Breast epithelium (tissue), 3 donors: ENCODE measurements at regions not wholly inside any gene's neighbourhood (a gene's known extent, or its start where the extent isn't known, plus 50 kb on each side); places are given as distances from the start of the nearest gene placed in this dataset.

Experiments used
- POLR2A ChIP-seq: fragments of 450-650 bp; IDR thresholded peaks from one replicate; pipeline ENCODE4 v1.6.1; 2016; ENCODE audit warnings: antibody characterized with exemption, mild to moderate bottlenecking, moderate library complexity
- TF ChIP-seq, protein P1 (sequence below), 3 donors: fragments of 450-650 bp; IDR thresholded peaks; one replicate each; pipeline ENCODE4 v1.5.1; 2016 to 2017; ENCODE audit warnings: antibody characterized with exemption in 3 of 3, mild to moderate bottlenecking in 3 of 3, moderate library complexity in 3 of 3

DNA sequence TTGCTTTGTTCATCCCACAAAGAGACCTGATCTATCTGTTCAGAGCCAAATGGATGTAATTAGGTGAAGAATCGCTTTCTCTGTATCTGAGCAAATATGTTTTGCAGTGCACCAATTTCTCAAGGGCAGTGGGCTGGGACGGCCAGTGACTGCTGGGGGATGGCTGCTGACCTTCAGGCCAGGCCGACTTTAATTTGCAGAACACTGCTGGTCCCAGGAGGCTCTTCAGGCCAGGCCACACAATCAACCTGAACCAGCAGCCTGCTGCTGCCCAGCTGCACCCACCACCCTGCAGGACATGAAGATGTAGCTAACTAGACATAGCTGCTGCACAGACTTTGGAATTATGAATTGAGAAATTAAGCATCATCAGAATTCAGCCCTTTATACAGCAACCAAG is 194.4 kb upstream of the ONECUT1 start:
- TF ChIP-seq, protein P1, sequence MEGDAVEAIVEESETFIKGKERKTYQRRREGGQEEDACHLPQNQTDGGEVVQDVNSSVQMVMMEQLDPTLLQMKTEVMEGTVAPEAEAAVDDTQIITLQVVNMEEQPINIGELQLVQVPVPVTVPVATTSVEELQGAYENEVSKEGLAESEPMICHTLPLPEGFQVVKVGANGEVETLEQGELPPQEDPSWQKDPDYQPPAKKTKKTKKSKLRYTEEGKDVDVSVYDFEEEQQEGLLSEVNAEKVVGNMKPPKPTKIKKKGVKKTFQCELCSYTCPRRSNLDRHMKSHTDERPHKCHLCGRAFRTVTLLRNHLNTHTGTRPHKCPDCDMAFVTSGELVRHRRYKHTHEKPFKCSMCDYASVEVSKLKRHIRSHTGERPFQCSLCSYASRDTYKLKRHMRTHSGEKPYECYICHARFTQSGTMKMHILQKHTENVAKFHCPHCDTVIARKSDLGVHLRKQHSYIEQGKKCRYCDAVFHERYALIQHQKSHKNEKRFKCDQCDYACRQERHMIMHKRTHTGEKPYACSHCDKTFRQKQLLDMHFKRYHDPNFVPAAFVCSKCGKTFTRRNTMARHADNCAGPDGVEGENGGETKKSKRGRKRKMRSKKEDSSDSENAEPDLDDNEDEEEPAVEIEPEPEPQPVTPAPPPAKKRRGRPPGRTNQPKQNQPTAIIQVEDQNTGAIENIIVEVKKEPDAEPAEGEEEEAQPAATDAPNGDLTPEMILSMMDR (IDR thresholded peaks at IDR 0.05) = no peak
- no peak for TF ChIP-seq POLR2A
